Caco-2 (cell line): ENCODE measurements at regions not wholly inside any gene's neighbourhood (a gene's known extent, or its start where the extent isn't known, plus 50 kb on each side); places are given as distances from the start of the nearest gene placed in this dataset.
A peak's percentile ranks its signal among the peaks of the same experiment; 100 is the strongest.

Experiments used
- BruUV-seq: library from RNA; stranded (reverse); fragments of 400-500 nt; replicated peaks from 2 replicates; lab custom pipeline; 2021; lab: Mats Ljungman, UMichigan
- CTCF ChIA-PET: fragments of 300-600 bp; sonication (Branson Sonifier 250); formaldehyde crosslinking; loops from one replicate; lab custom pipeline; 2022; ENCODE audit warnings: antibody characterized with exemption; lab: Charles Lee
- POLR2A ChIA-PET: fragments of 300-600 bp; sonication (Branson Sonifier 250); formaldehyde crosslinking; loops from one replicate; lab custom pipeline; 2022; ENCODE audit warnings: antibody characterized with exemption; lab: Charles Lee
- DNase-seq, 2 experiments: peaks; one replicate each; pipeline versions ENCODE4 v3.0.0 to v3.0.0-alpha.2; 2020 to 2022
- H3K27me3 ChIP-seq: replicated peaks from 2 replicates; pipeline ENCODE4 v1.6.0; 2011; ENCODE audit warnings: low read length; ENCODE audit not compliant: control insufficient read depth, insufficient read depth
- H3K36me3 ChIP-seq: 2 replicates; pipeline ENCODE4 v1.5.1; 2011; ENCODE audit warnings: low read length; ENCODE audit not compliant: control insufficient read depth, insufficient read depth
- H3K4me1 ChIP-seq: fragments of 250-450 bp; sonication (Bioruptor Pico); 2 replicates; pipeline ENCODE4 v1.5.1; 2020; ENCODE audit warnings: mild to moderate bottlenecking
- H3K4me3 ChIP-seq: 2 replicates; pipeline ENCODE4 v1.5.1; 2011; ENCODE audit warnings: low read depth, mild to moderate bottlenecking, control low read depth, low read length
- H3K9me3 ChIP-seq: fragments of 250-450 bp; sonication (Bioruptor Pico); 2 replicates; pipeline ENCODE4 v1.5.1; 2020; ENCODE audit warnings: mild to moderate bottlenecking, moderate library complexity
- H3K27ac Mint-ChIP-seq: one replicate; pipeline ENCODE4 v1.8.0; 2022; ENCODE audit warnings: mixed read lengths; ENCODE audit not compliant: unreplicated experiment
- H3K27me3 Mint-ChIP-seq: one replicate; pipeline ENCODE4 v1.8.0; 2022; ENCODE audit warnings: mixed read lengths; ENCODE audit not compliant: insufficient read depth, unreplicated experiment
- H3K36me3 Mint-ChIP-seq: one replicate; pipeline ENCODE4 v1.8.0; 2022; ENCODE audit warnings: mild to moderate bottlenecking, mixed read lengths; ENCODE audit not compliant: insufficient read depth, unreplicated experiment
- H3K4me1 Mint-ChIP-seq: one replicate; pipeline ENCODE4 v1.8.0; 2022; ENCODE audit warnings: low read depth, mixed read lengths; ENCODE audit not compliant: unreplicated experiment
- H3K4me3 Mint-ChIP-seq: one replicate; pipeline ENCODE4 v1.8.0; 2022; ENCODE audit warnings: mild to moderate bottlenecking, moderate library complexity, mixed read lengths; ENCODE audit not compliant: unreplicated experiment
- H3K9me3 Mint-ChIP-seq: one replicate; pipeline ENCODE4 v1.8.0; 2022; ENCODE audit warnings: mixed read lengths; ENCODE audit not compliant: unreplicated experiment
- intact Hi-C: fragments of 100-400 bp; cut with micrococcal nuclease; formaldehyde crosslinking; loops from one replicate; pipeline ENCODE4 v1.10.0; 2022; ENCODE audit not compliant: unreplicated experiment
- TF ChIP-seq, protein P1 (sequence below), 2 experiments: fragments of 200-600 bp in 1 of 2; IDR thresholded peaks; 1 replicate in 1 of 2; 2 replicates in 1 of 2; pipeline versions ENCODE4 v1.5.1 to v1.8.0; 2011 to 2022; ENCODE audit warnings: antibody characterized with exemption in 1 of 2, control low read depth in 1 of 2, inconsistent platforms in 1 of 2, low read depth in 1 of 2, low read length in 1 of 2, mild to moderate bottlenecking in 1 of 2, moderate library complexity in 1 of 2; ENCODE audit not compliant: insufficient read depth in 1 of 2, severe bottlenecking in 1 of 2, unreplicated experiment in 1 of 2

DNA sequence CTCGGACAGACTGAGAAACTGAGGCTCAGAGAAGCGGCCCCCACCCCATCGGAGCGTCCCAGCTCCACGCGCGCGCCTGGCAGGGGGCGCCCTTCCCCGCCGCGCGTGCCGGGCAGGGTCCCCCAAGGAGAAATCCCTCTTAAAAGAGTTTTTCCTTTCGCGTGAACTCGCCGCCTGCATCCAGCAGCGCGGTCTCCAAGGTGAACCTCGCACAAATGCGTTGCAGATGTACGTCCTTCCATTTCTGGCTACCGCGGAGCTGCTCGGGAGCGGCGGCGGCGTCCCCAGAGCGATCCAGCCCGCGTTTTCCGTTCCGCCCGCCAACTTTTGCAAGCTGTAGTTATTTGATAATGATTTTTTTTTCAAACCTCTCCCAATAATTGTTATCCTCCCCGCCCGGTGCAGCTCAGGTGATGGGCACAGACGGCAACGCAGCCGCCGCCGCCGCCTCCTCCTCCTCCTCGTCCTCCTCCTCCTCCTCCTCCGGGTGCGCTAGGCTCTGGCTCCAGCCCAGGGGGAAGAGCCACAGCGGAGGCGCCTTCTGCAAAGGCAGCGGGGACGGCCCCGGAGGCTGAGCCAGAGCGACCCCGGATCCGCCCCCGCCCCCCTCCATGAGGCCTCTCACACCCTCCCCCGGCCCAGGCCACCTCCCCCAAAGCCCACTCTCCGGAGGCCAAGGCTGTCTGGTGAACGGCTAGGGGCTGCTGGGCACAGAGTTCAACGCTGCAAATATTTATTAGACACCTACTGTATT is 74.0 kb upstream of the CUX1 start:
- H3K9me3 Mint-ChIP-seq, result no peaks in the 10 kb centered on the region
- TF ChIP-seq, protein P1, sequence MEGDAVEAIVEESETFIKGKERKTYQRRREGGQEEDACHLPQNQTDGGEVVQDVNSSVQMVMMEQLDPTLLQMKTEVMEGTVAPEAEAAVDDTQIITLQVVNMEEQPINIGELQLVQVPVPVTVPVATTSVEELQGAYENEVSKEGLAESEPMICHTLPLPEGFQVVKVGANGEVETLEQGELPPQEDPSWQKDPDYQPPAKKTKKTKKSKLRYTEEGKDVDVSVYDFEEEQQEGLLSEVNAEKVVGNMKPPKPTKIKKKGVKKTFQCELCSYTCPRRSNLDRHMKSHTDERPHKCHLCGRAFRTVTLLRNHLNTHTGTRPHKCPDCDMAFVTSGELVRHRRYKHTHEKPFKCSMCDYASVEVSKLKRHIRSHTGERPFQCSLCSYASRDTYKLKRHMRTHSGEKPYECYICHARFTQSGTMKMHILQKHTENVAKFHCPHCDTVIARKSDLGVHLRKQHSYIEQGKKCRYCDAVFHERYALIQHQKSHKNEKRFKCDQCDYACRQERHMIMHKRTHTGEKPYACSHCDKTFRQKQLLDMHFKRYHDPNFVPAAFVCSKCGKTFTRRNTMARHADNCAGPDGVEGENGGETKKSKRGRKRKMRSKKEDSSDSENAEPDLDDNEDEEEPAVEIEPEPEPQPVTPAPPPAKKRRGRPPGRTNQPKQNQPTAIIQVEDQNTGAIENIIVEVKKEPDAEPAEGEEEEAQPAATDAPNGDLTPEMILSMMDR (IDR thresholded peaks at IDR 0.05; ENCODE audit: insufficient read depth in 1 of 2, low read depth in 1 of 2, low read length in 1 of 2, severe bottlenecking in 1 of 2, unreplicated experiment in 1 of 2), result peak; percentile 30 to 52
- POLR2A ChIA-PET, result interaction anchor here (1.2 kb wide), 1 partner anchor 73 kb away, joined by 3 read pairs; no protein-coding TSS in a partner anchor
- H3K27ac Mint-ChIP-seq, result peak overlapping the region; percentile 21
- H3K4me3 Mint-ChIP-seq, result peak overlapping the region; percentile 81
- no peaks in the 10 kb centered on the region for H3K9me3 ChIP-seq
- no peaks in the 10 kb centered on the region for H3K27me3 ChIP-seq
- peaks cover 11% of the 10 kb centered on the region for H3K4me1 Mint-ChIP-seq
- no peaks in the 10 kb centered on the region for H3K36me3 Mint-ChIP-seq
- peaks cover 20% of the 10 kb centered on the region for H3K4me1 ChIP-seq
- CTCF ChIA-PET, result interaction anchor here (0.9 to 1.3 kb wide), 5 partner anchors 10 to 200 kb away, joined by 3 to 5 read pairs (median 3); no protein-coding TSS in a partner anchor
- BruUV-seq, result no TSS peak
- intact Hi-C loops, result loop anchor here (2.0 kb wide), 2 partner anchors 71 to 201 kb away; no protein-coding TSS in a partner anchor
- no peaks in the 10 kb centered on the region for H3K27me3 Mint-ChIP-seq
- H3K4me3 ChIP-seq, result peak overlapping the region; percentile 61
- no peaks in the 10 kb centered on the region for H3K36me3 ChIP-seq
- DNase-seq, result peak; percentile 66 to 73

DNA sequence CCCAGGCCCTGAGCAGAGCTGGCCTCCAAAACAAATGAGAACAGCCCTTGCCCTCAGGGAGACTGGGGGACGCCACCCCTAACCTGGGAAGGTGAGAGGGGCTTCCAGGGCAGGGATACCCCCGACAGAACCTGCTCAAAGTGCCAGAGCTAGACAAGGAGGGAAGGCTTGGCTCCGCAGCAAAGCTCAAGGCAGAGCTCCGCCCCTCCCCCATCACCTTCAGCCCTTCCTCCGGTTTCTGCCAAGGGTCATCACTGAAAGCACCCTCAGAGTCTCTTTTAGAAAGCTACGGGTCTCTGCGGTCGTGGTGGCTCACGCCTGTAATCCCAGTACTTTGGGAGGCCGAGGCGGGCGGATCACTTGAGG is 73.4 kb upstream of the CUX1 start:
- H3K4me3 Mint-ChIP-seq, result peak overlapping the region; percentile 81
- ChIA-PET CTCF (interaction anchor here (0.9 to 1.3 kb wide), 5 partner anchors 11 to 201 kb away, joined by 3 to 5 read pairs (median 3); no protein-coding TSS in a partner anchor), POLR2A (interaction anchor here (1.2 kb wide), 1 partner anchor 72 kb away, joined by 3 read pairs; no protein-coding TSS in a partner anchor)
- peaks cover 10% of the 10 kb centered on the region for H3K4me1 Mint-ChIP-seq
- H3K9me3 Mint-ChIP-seq, result no peaks in the 10 kb centered on the region
- no peaks in the 10 kb centered on the region for H3K36me3 Mint-ChIP-seq
- no peak overlapping the region for H3K27ac Mint-ChIP-seq
- peak overlapping the region; percentile 61 for H3K4me3 ChIP-seq
- TF ChIP-seq, protein P1 (IDR thresholded peaks at IDR 0.05; ENCODE audit: insufficient read depth in 1 of 2, low read depth in 1 of 2, low read length in 1 of 2, severe bottlenecking in 1 of 2, unreplicated experiment in 1 of 2), result no peak
- BruUV-seq, result no TSS peak
- H3K9me3 ChIP-seq, result no peaks in the 10 kb centered on the region
- H3K4me1 ChIP-seq, result peaks cover 19% of the 10 kb centered on the region
- H3K36me3 ChIP-seq, result no peaks in the 10 kb centered on the region
- DNase-seq, result peak in 1 of 2 experiments; percentile 40
- H3K27me3 ChIP-seq, result no peaks in the 10 kb centered on the region
- H3K27me3 Mint-ChIP-seq, result no peaks in the 10 kb centered on the region
- intact Hi-C loops, result loop anchor here (2.0 kb wide), 2 partner anchors 71 to 201 kb away; no protein-coding TSS in a partner anchor

DNA sequence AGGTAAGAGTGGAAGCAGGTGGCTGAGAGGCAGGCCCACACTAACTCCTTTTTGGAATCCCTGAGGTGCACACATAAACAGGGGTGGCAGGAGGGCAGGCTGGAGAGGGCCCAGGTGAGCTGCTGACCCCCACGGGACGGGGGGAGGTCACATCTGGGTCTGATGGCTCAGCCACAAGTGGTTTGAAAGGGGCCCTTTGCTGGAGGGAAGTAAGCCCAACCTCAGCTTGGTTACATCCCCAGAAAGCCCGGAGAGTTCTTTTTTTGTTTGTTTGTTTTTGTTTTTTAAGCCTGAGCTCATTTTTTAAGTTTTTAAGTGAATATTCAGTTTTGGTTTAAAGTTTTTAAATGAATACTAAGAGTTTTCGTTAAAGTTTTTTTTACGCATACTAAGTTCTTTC is 72.8 kb upstream of the CUX1 start:
- Mint-ChIP-seq H3K27me3 (no peaks in the 10 kb centered on the region), H3K9me3 (no peaks in the 10 kb centered on the region), H3K27ac (no peak overlapping the region), H3K36me3 (no peaks in the 10 kb centered on the region), H3K4me3 (no peak overlapping the region), H3K4me1 (peaks cover 5% of the 10 kb centered on the region)
- H3K27me3 ChIP-seq, result no peaks in the 10 kb centered on the region
- no peak for DNase-seq
- ChIA-PET CTCF (interaction anchor here (0.6 kb wide), 1 partner anchor 388 kb away, joined by 5 read pairs; no protein-coding TSS in a partner anchor), POLR2A (interaction anchor here (0.6 to 1.2 kb wide), 2 partner anchors 52 to 72 kb away, joined by 3 to 5 read pairs; no protein-coding TSS in a partner anchor)
- no peaks in the 10 kb centered on the region for H3K36me3 ChIP-seq
- H3K4me3 ChIP-seq, result no peak overlapping the region
- BruUV-seq, result no TSS peak
- H3K9me3 ChIP-seq, result no peaks in the 10 kb centered on the region
- intact Hi-C loops, result no loop called here
- H3K4me1 ChIP-seq, result peaks cover 13% of the 10 kb centered on the region
- TF ChIP-seq, protein P1 (IDR thresholded peaks at IDR 0.05; ENCODE audit: insufficient read depth in 1 of 2, low read depth in 1 of 2, low read length in 1 of 2, severe bottlenecking in 1 of 2, unreplicated experiment in 1 of 2), result no peak
